Parathyroid adenoma (tissue), 2 donors: ENCODE measurements at regions not wholly inside any gene's neighbourhood (a gene's known extent, or its start where the extent isn't known, plus 50 kb on each side); places are given as distances from the start of the nearest gene placed in this dataset.

ENCODE experiments used
- H2AFZ ChIP-seq: fragments of 300-600 bp; sonication (generic); one replicate; pipeline ENCODE4 v1.7.0; 2017; ENCODE audit warnings: antibody characterized with exemption, mild to moderate bottlenecking
- H3K27ac ChIP-seq: fragments of 300-600 bp; sonication (generic); one replicate; pipeline ENCODE4 v1.7.0; 2017
- H3K27me3 ChIP-seq: fragments of 300-600 bp; sonication (generic); one replicate; pipeline ENCODE4 v1.7.0; 2017; ENCODE audit warnings: low read length; ENCODE audit not compliant: control insufficient read depth, insufficient read depth
- H3K36me3 ChIP-seq: fragments of 300-600 bp; sonication (generic); one replicate; pipeline ENCODE4 v1.7.0; 2017; ENCODE audit warnings: low read length; ENCODE audit not compliant: control insufficient read depth, insufficient read depth
- H3K4me1 ChIP-seq: fragments of 300-600 bp; sonication (generic); one replicate; pipeline ENCODE4 v1.7.0; 2017; ENCODE audit warnings: control low read depth
- H3K4me2 ChIP-seq: fragments of 300-600 bp; sonication (generic); one replicate; pipeline ENCODE4 v1.7.0; 2017; ENCODE audit warnings: low read length
- H3K4me3 ChIP-seq: fragments of 300-600 bp; sonication (generic); one replicate; pipeline ENCODE4 v1.7.0; 2017; ENCODE audit warnings: low read depth, low read length
- H3K79me2 ChIP-seq: fragments of 300-600 bp; sonication (generic); one replicate; pipeline ENCODE4 v1.7.0; 2017; ENCODE audit warnings: control low read depth
- H3K9ac ChIP-seq: fragments of 300-600 bp; sonication (generic); one replicate; pipeline ENCODE4 v1.7.0; 2017; ENCODE audit warnings: mild to moderate bottlenecking
- H3K9me3 ChIP-seq: fragments of 300-600 bp; sonication (generic); one replicate; pipeline ENCODE4 v1.7.0; 2017; ENCODE audit warnings: low read length; ENCODE audit not compliant: control insufficient read depth
- CTCF ChIP-seq: fragments of 300-600 bp; sonication (generic); IDR thresholded peaks from one replicate; pipeline ENCODE4 v1.7.0; 2017; ENCODE audit warnings: antibody characterized with exemption, mild to moderate bottlenecking
- donor health status: primary hyperparathyroidism.

- H2AFZ ChIP-seq: no peak overlapping the region
- H3K4me1 ChIP-seq: no peaks in the 10 kb centered on the region
- H3K27me3 ChIP-seq: no peaks in the 10 kb centered on the region
- no peaks in the 10 kb centered on the region for H3K9me3 ChIP-seq
- no peaks in the 10 kb centered on the region for H3K36me3 ChIP-seq
- no peak overlapping the region for H3K4me3 ChIP-seq
- TF ChIP-seq CTCF: no peak
- H3K4me2 ChIP-seq: no peak overlapping the region
- no peak overlapping the region for H3K27ac ChIP-seq
- no peaks in the 10 kb centered on the region for H3K79me2 ChIP-seq
- H3K9ac ChIP-seq: no peak overlapping the region
These were observed 355.2 kb upstream of the FAM241A start for GRCh38 chr4:111789901-111790640.

- no peaks in the 10 kb centered on the region for H3K36me3 ChIP-seq
- no peaks in the 10 kb centered on the region for H3K27me3 ChIP-seq
- no peak overlapping the region for H2AFZ ChIP-seq
- TF ChIP-seq CTCF: no peak
- no peak overlapping the region for H3K4me3 ChIP-seq
- H3K27ac ChIP-seq: no peak overlapping the region
- H3K4me2 ChIP-seq: no peak overlapping the region
- no peak overlapping the region for H3K9ac ChIP-seq
- H3K4me1 ChIP-seq: no peaks in the 10 kb centered on the region
- H3K79me2 ChIP-seq: no peaks in the 10 kb centered on the region
- no peaks in the 10 kb centered on the region for H3K9me3 ChIP-seq
These were observed 352.6 kb upstream of the FAM241A start for GRCh38 chr4:111792632-111793031.

- H3K9me3 ChIP-seq: no peaks in the 10 kb centered on the region
- no peak overlapping the region for H3K4me3 ChIP-seq
- no peak overlapping the region for H3K9ac ChIP-seq
- H3K4me1 ChIP-seq: no peaks in the 10 kb centered on the region
- H3K27ac ChIP-seq: no peak overlapping the region
- H3K27me3 ChIP-seq: no peaks in the 10 kb centered on the region
- no peaks in the 10 kb centered on the region for H3K36me3 ChIP-seq
- H3K4me2 ChIP-seq: no peak overlapping the region
- TF ChIP-seq CTCF: no peak
- H3K79me2 ChIP-seq: no peaks in the 10 kb centered on the region
- no peak overlapping the region for H2AFZ ChIP-seq
These were observed 351.7 kb upstream of the FAM241A start for GRCh38 chr4:111793433-111794091.

GRCh38 chr4:111797455-111798163 is 347.6 kb upstream of the FAM241A start:
- H3K27me3 ChIP-seq: no peaks in the 10 kb centered on the region
- H3K4me1 ChIP-seq: no peaks in the 10 kb centered on the region
- H3K9ac ChIP-seq: no peak overlapping the region
- no peak overlapping the region for H2AFZ ChIP-seq
- no peak overlapping the region for H3K4me3 ChIP-seq
- no peak for TF ChIP-seq CTCF
- no peaks in the 10 kb centered on the region for H3K36me3 ChIP-seq
- no peak overlapping the region for H3K4me2 ChIP-seq
- H3K79me2 ChIP-seq: no peaks in the 10 kb centered on the region
- no peaks in the 10 kb centered on the region for H3K9me3 ChIP-seq
- H3K27ac ChIP-seq: no peak overlapping the region
